Glomerular visceral epithelial cell (primary cell): ENCODE measurements at regions not wholly inside any gene's neighbourhood (a gene's known extent, or its start where the extent isn't known, plus 50 kb on each side); places are given as distances from the start of the nearest gene placed in this dataset.
A peak's percentile ranks its signal among the peaks of the same experiment; 100 is the strongest.
"Not testable (repeated sequence)": the region's sequence is repeated elsewhere in the genome, so short reads cannot be mapped to it uniquely, and the experiment has no call there.

Experiments
- DNase-seq: peaks from one replicate; pipeline ENCODE4 v3.0.0-alpha.2; 2016; ENCODE audit errors: extremely low spot score

DNA sequence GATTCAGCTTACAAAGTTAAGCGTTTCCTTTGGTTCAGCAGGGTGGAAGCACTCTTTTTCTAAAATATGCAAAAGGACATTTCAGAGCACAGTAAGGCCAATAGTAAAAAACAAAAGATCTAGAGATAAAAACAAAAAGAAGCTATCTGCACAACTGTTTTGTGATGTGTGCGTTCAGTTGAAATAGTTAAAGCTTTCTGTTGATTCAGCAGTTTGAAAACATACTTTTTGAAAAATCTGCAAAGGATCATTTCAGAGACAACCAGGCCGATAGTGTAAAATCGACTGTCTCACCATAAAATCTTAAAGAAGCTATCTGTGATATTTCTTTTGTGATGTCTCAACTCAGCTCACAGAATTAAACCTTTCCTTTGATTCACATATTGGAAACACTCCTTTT, 300.0 kb upstream of the ALG10B start:
- DNase-seq, result no peak

DNA sequence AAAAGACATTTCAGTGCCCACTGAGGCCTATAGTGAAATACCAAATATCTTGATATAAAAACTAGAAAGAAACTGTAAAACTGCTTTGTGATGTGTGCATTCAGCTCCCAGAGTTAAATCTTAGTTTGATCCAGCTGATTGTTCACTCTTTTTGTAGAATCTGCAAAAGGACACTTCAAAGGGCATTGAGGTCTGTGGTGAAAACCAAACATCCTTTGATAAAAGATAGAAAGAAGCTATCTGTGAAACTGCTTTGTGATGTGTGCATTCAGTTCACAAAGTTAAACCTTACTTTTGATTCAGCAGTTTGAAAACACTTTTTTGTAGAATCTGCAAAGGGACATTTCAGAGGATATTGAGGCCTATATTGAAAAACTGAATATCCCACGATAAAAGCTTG, 290.7 kb upstream of the ALG10B start:
- no peak for DNase-seq

DNA sequence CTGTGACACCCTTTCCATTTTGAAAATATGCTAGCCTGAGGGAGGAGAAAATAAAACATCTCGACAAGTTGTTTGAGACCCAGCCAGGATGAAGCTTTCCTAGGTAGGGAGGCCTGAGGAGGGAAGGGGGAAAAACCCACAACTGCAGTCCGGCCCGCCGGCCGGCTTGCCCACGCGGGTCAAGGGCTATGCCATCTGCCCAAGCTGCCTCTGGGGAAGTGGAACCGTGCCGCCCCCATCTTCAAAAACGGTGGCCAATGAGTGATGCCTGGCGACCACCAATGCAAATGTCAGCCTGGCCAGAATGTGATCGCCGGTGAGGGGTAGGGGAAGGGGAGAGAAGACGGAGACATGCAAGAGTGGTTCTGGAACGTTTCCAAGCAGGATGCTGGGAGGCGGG, 263.5 kb upstream of the ALG10B start:
- DNase-seq, result no peak

DNA sequence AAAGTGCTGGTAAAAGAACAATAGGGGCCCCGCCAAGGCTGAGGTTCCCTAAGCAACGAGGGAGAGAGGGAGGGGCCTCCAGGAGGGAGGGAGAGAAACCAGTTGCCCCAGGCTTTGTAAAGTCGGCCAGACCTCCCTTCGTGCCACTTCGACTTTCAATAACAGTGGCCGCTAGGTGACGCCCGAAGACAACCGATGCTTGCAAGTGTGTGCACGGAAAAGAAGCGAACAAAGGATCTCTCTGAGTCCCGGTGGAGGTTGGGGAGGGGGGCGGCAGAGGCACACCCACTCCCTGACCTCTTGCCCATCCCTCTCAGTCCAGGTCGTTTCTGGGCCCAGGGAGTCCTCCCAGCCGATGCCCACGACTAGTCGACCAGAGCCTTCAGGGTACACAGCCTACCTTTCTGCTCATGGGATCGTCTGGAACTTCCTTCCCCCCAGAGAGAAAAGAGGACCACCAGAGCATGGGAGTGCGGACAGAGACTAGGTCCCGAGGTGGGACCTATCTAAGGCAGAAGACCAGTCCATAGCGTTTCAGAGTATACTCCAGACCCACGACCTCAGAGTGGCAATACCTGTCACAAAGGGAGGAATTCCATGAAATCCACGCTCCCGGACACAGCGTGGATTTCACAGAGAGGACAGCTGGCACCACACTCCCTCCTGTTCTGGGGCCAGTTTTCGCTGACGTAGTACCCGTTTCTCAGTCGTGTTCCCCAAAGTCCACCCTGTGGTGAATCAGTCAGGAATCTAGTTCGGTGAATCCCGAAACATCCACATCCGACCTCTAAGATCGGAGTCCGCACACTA, 262.7 kb upstream of the ALG10B start:
- no peak for DNase-seq

DNA sequence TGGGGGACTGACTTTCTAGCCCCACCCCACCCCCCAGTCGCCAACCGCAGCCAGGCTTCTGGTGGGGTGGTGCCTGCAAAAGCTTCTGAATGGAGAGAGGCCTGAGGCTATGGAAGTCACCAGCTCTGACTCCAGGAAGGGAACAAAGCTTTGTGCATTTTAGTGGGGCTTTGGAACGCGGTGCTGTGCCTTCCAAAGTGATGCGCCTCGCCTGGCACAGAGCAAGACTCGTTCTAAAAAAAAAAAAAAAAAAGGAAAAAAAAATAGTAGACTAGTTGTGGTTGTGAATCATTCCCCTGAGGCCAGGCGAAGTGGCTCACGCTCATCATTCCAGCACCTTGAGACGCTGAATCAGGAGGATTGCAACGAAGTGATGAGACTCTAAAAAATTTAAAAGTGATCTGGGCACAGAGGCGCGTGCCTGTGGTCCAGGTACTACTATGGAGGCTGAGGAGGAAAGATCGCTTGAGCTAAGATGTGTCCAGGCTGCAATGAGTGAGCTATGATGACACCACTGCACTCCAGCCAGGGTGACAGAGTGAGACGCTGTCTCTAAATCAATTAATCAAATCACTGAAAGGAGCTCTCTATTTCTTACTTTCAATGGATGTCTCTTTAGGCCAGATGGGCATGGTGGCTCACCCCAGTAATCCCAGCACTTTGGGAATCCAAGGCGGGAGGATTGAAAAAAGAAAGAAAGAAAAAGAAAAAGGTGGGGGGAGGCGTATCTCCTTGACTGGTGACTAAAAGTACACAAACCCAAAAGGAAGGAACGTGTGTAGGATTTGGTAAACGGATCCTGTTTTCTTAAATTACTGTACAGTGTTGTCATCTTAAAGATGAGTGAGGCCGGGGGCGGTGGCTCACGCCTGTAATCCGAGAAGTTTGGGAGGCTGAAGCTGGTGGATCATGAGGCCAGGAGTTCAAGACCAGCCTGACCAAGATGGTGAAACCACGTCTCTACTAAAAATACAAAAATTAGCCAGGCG, 259.6 kb upstream of the ALG10B start:
- DNase-seq, result no peak

DNA sequence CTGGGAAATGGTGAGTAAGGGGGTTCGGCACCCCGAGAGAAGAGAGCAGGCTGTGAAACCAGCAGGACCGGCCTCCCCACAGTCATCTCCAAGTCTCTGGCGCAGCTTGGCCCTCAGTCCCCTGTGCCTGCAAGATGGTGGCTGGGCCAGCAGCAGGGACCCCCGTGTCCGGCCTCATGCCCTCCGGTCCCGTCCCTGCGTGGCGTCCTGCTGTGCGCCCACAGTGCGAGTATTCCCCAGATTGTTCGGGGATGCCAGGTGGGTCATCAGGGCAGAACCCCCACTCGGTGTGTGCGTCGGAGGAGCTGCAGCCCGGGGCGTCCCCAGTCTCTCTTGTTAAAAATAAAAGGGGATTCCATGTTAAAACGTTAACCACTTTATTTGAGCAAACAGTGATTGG, 216.9 kb upstream of the ALG10B start:
- no peak for DNase-seq

DNA sequence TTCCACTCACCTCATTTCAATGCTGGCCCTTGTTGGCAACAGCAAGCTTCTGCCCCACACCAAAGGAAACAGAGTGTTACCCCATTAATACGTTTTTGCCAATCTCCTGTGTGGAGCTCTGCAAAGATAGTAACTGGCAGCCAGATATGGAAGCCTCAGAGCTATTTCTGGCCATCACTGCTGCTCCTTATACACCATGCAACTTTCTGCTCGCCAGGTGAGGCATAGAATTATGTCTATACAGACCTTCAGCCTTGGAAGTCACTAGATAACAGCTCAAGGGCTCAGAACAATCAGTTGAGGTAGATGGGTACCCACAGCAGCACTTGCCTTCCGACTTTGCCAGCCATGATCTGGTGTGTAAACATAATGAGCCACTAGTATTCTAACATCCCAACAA, 214.8 kb upstream of the ALG10B start:
- no peak for DNase-seq

DNA sequence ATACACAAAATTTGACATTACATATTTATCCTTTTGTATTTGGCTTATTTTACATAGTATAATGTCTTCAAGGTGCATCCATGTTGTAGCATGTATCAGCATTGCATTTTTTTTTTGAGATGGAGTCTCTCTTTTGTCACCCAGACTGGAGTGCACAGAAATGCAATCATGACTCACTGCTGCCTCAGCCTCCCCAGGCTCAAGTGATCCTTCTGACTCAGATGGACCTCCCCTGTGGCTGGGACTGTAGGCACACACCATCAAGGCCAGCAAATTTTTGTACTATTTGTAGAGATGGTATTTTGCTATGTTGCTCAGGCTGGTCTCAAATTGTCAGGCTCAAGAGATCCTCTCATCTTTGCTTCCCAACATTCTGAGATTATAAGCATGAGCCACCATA, 214.4 kb upstream of the ALG10B start:
- DNase-seq, result no peak

DNA sequence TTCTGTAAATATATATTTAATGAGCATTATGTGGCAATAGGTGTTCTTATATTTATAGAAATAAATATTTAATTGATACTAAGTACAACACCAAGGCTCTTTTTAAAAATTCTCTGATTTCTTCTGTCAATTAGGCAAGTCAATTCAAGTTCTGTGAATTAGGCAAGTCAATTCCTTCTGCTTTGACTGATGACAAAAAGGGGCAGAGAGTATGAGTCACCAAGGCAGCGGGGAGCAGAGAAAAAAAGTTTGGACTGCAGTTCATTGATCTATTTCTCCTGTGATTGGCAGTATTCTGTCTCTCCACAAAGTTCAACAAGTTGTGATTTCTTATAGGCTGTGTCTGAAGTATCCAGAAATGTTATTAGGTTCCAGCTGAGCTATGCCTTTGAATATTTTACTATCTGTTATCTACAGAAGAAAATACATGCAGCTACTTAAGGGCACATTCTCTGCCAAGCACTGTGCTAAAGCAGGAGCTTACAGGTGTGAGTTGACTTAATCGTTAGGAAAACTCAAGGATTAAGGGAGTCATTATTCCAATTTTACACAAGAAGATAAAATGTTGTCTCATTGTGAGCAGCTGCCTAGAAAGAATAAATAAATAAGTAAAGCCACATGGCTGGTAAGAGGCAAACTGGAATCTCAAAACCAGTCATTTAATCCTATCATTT, 206.4 kb upstream of the ALG10B start:
- DNase-seq, result no peak

DNA sequence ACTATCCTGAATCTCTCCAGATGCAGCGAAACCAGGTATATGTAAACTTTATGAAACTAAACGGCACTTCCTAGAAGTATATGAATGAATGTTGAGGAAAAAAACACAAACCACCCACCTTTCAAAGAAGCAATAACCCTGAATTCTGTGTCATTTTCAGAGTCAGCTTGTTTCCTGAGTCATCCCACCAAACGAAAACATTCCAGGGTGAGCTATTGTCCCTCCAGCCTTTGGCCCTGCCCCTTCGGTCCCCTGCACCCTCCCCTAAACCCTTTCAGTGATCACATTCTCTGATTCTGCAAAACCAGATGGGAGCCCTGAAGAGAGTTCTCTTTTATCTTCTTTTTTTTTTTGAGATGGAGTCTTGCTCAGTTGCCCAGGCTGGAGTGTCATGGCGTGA, 202.6 kb upstream of the ALG10B start:
- no peak for DNase-seq

DNA sequence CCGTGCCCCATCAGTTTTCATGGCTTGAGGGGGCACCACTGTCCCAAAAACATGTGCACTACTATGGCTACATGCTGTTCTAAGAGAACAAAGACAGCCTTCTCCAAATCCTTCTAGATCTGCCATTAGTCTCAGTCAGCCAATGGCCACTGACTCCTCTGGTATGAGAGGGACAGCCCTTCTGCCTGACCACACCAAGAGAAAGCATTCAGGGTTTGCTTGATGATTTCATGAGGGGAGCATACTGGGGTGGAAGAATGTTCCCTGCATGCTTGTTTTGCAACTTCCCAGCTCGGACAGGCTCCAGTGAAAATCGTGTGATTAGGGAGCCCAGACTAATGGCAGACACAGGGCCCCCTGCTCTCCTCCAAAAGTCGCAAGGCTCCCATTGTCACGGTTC, 199.6 kb upstream of the ALG10B start:
- DNase-seq, result no peak

DNA sequence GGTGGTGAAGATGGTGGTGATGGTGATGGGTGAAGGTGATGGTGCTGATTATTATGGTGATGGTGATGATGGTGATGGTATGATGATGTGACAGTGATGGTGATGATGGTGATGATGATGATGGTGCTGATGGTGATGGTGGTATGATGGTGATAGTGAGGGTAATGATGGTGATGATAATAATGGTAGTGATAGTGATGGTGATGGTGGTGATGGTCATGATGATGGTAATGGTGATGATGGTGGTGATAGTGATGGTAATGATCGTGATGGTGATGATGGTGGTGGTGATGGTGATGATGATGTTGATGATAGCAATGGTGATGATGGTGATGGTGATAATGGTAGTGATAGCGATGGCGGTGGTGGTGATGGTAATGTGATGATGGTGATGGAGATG, 197.9 kb upstream of the ALG10B start:
- no peak for DNase-seq

DNA sequence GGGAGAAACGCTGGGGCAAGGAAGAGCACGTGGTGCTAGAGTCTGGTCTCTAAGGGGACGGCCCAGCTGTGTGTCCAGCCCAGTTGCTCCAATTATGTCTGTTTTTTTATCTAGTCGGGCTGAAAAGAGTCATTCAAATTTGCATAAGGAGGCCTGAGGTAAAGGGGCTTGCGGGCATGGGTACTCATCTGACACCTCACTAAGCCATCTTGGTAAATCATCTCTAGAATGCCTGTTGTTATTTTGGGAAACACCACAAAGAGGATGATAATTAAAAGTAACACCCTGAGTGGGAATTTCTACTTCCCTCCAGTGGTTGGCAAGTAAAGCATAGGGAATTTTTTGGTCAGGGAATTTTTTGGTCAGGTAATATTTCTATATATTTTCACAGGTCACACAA, 196.1 kb upstream of the ALG10B start:
- no peak for DNase-seq

DNA sequence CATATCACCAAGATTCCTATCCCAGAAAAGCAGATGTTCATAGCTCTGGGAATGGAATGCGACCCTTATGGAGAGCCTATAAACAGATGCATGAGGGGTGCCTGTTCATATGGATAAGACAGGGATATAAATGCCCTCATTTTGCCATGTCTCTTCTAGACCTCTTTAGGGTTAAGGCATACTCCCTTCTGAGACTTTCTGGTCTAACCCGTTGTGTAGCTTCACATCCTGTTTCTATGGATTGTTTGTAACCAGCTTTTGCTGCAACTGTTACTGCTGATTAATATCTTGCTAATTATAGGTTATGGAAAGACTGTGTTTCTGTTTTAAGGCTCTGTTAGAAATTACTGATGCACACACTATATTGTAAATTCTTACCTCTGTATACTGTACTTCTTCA, 193.5 kb upstream of the ALG10B start:
- DNase-seq, result not testable (repeated sequence)

DNA sequence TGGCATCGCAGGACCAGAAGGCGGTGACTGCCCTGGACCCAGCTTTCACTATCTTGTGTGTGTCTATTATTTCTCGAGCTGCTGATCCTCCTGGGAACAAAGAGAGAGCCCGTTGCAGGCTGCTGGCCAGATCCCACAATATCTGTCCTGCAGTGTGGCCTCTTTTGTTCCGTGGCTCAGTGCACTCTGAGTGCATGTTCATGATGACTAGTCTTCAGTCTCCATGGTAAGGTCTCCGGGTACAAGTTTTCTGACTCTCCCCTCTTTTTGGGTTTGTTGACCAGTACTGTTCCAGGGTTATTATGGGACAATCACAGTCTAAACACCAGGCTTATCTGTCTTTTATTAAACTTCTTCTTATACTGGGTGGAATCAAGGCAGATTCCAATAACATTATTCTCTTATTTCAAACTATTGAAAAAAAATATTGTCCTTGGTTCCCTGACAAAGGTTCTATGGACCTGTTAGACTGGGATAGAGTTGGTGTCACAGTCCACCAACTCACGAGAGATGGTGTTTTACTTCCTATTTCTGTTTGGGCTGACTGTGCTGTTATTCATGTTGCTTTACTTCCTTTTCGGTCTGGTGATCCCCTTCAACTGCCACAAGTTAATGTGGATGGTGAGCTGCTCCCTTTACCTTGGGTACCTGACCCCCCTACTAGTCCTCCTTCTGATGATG, 192.9 kb upstream of the ALG10B start:
- no peak for DNase-seq

DNA sequence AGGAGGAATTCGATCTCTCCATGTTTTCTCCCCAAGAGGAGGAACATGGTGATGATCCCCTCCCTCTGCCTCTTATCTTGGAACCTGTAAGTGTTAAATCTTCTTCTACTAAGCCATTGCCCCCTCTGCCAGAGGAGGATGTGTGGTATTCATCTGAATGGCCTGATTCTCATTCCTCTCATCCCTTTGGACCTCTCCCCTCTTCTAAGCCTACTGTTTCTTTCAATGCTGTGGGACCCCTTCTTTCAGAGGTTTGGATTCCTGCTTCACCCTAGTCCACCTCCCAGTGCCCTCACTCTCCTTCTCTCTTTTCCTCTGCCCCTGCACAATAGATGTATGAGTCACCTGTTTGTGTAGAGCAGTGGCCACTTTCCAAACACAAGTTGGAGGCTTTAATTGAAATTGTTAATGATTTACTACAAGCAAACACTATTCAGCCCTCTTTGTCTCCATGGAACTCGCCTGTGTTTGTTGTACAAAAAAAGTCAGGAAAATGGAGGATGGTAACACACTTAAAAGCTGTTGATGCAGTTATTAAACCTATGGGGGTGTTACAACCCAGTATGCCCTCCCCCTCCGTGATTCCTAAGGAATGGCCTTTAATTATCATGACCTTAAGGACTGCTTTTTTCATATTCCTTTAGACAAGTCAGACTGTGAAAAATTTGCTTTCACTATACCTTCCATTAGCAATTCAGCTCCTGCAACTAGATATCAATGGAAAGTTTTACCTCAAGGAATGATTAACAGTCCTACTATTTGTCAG, 192.1 kb upstream of the ALG10B start:
- peak; percentile 10 for DNase-seq

DNA sequence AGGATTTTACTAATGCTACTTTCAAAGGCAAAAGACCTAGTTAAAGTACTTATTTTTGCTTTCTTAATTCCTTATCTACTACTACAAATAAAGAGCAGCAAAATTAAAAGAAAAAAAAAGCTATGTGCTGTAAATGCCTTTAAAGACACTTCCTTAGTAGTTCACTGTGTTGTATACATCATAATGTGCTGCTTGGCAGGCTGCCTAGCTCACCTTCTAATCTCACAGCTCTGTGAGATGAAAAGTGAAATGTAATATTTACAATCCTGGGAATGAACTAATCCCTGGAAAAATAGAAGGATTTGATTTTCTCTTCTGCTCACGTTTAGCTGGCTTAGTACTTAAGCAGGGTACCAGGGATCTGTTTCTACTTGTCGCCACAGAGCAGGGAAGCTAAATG, 184.4 kb upstream of the ALG10B start:
- DNase-seq, result no peak

DNA sequence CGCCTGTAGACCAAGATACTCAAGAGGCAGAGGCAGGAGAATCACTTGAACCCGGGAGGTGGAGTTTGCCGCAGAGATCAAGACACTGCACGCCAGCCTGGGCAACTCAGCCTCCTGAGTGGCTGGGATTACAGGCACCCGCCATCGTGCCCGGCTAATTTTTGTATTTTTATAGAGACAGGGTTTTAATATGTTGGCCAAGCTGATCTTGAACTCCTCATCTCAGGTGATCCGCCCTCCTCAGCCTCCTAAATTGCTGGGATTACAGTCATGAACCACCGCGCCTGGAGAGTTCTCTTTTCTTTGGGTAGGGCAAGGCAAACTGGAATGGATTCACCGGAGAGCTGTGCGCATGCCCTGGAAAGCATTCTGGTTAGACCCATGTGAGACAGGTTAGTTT, 179.3 kb upstream of the ALG10B start:
- no peak for DNase-seq

DNA sequence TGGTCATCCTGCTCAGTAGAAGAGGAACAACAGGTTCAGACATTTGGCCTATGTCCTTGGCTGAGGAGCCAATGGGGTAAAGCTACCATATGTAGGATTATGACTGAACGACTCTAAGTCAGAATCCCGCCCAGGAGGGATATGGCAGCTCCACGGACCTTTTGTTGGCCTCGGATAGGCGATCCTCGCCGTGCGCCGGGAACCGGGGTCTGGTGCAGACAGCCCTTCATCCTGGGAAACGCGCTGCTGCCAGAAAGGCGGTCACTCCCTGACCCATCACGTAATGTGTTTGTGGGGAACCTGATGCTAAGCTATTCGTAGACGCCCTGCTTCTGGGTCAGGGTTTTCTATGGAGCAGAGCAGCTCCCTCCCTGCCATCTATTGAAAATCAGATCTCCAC, 178.9 kb upstream of the ALG10B start:
- no peak for DNase-seq

DNA sequence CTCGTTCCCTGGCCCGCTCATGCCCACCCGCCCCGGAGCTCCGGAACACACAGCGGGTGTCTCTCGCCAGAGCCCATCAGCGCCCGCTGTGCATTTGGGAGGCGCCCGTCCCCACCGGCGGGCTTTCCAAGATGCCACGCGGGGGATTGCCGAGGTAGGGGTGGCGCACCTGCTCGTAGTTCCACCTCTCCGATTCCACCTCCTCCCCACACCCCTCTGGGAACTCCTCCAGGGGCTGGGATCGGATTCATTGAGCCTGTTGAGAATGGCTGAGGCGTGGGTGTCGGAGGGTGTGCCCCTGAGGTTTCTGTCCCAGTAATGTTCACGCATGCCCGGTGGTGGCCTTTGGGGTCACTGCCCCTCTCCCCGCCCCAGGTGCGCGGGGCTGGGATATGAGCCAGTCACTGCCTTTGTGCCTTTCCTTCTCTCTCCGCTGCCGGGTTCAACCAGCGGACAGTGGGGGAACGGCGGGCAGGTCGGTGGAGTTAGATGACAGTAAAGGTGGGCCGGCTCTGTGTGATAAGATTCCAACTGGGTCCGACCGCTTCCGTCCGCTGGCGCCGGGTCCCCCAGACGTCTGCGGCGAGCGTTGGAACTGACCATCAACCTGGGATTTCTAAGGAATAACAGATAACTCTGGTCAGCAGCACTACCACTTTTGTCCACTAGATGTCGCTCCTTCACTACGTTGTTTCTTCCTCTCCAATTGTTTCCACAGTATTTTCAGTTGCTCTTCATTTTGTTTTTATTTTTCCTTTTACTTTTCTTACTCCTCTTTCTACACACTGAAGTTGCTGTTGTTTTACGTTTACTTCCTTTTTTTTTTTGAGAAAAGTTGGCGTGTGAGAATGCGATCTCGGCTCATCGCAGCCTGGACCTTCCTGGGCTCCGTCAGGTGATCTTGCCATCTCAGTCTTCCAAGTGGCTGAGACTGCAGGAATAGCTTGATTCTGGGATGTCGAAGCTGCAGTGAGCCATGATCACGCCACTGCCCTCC, 178.1 kb upstream of the ALG10B start:
- DNase-seq, result peak; percentile 80
